HG03108 (cell line): ENCODE measurements at regions not wholly inside any gene's neighbourhood (a gene's known extent, or its start where the extent isn't known, plus 50 kb on each side); places are given as distances from the start of the nearest gene placed in this dataset.

Experiments used
- ATAC-seq: cut with Tn5 transposase; IDR thresholded peaks from one replicate; pipeline ENCODE4 v1.9.1; 2021; ENCODE audit warnings: moderate library complexity; ENCODE audit not compliant: unreplicated experiment

- ATAC-seq: no peak
Observed at GRCh38 chr13:89749888-89750287, 1597.6 kb upstream of the MIR17HG start.

- no peak for ATAC-seq
Observed at GRCh38 chr13:89750371-89750770, 1597.1 kb upstream of the MIR17HG start.

- no peak for ATAC-seq
Observed at GRCh38 chr13:89751432-89751930, 1596.0 kb upstream of the MIR17HG start.

- no peak for ATAC-seq
Observed at GRCh38 chr13:89752394-89752793, 1595.1 kb upstream of the MIR17HG start.

- ATAC-seq: no peak
Observed at GRCh38 chr13:89755729-89756492, 1591.6 kb upstream of the MIR17HG start.

- no peak for ATAC-seq
Observed at GRCh38 chr13:89763005-89763404, 1584.5 kb upstream of the MIR17HG start.

GRCh38 chr13:89783221-89783755 lies 1564.2 kb upstream of the MIR17HG start:
- ATAC-seq: no peak

GRCh38 chr13:89784161-89784809 lies 1563.2 kb upstream of the MIR17HG start:
- no peak for ATAC-seq

GRCh38 chr13:89786531-89786930 lies 1561.0 kb upstream of the MIR17HG start:
- no peak for ATAC-seq

- ATAC-seq: no peak
Observed at GRCh38 chr13:89790696-89791095, 1556.8 kb upstream of the MIR17HG start.

GRCh38 chr13:89791971-89792630 lies 1555.4 kb upstream of the MIR17HG start:
- no peak for ATAC-seq

- no peak for ATAC-seq
Observed at GRCh38 chr13:89796196-89796595, 1551.3 kb upstream of the MIR17HG start.

GRCh38 chr13:89803839-89804238 lies 1543.6 kb upstream of the MIR17HG start:
- ATAC-seq: no peak

- no peak for ATAC-seq
Observed at GRCh38 chr13:89806594-89806993, 1540.9 kb upstream of the MIR17HG start.

GRCh38 chr13:89812856-89813255 lies 1534.6 kb upstream of the MIR17HG start:
- no peak for ATAC-seq

- ATAC-seq: no peak
Observed at GRCh38 chr13:89816404-89816803, 1531.1 kb upstream of the MIR17HG start.

- no peak for ATAC-seq
Observed at GRCh38 chr13:89822467-89822866, 1525.0 kb upstream of the MIR17HG start.

- ATAC-seq: no peak
Observed at GRCh38 chr13:89827552-89827951, 1519.9 kb upstream of the MIR17HG start.

- ATAC-seq: no peak
Observed at GRCh38 chr13:89828506-89828905, 1519.0 kb upstream of the MIR17HG start.

- ATAC-seq: no peak
Observed at GRCh38 chr13:89831157-89831556, 1516.3 kb upstream of the MIR17HG start.

GRCh38 chr13:89832827-89833226 lies 1514.7 kb upstream of the MIR17HG start:
- ATAC-seq: no peak

- ATAC-seq: no peak
Observed at GRCh38 chr13:89843621-89844020, 1503.9 kb upstream of the MIR17HG start.
